Left ventricle myocardium inferior (tissue), 1 donor: ENCODE measurements at regions not wholly inside any gene's neighbourhood (a gene's known extent, or its start where the extent isn't known, plus 50 kb on each side); places are given as distances from the start of the nearest gene placed in this dataset.

ENCODE experiments used
- DNase-seq: peaks from one replicate; pipeline ENCODE4 v3.0.0-alpha.2; 2020
- H3K27ac ChIP-seq: fragments of 200-600 bp; replicated peaks from 2 replicates; pipeline ENCODE4 v1.8.0; 2021
- H3K27me3 ChIP-seq: fragments of 200-600 bp; 2 replicates; pipeline ENCODE4 v1.8.0; 2021; ENCODE audit warnings: low read depth
- H3K36me3 ChIP-seq: fragments of 200-600 bp; 2 replicates; pipeline ENCODE4 v1.8.0; 2021
- H3K4me1 ChIP-seq: fragments of 200-600 bp; 2 replicates; pipeline ENCODE4 v1.8.0; 2021
- H3K4me3 ChIP-seq: fragments of 200-600 bp; 2 replicates; pipeline ENCODE4 v1.8.0; 2021; ENCODE audit warnings: mild to moderate bottlenecking, moderate library complexity
- H3K9me3 ChIP-seq: fragments of 200-600 bp; replicated peaks from 2 replicates; pipeline ENCODE4 v1.8.0; 2021
- intact Hi-C: fragments of 100-400 bp; cut with micrococcal nuclease; formaldehyde crosslinking; loops from one replicate; pipeline ENCODE4 v1.11.0; 2022
- TF ChIP-seq, protein P1 (sequence below): fragments of 200-600 bp; IDR thresholded peaks from 2 replicates; pipeline ENCODE4 v1.8.0; 2021; ENCODE audit warnings: antibody characterized with exemption, mild to moderate bottlenecking, borderline replicate concordance
- donor health status: DM: no; HTN: yes; CAD: no; lungs with severe emphysema.

- H3K4me3 ChIP-seq, result no peak overlapping the region
- TF ChIP-seq, protein P1, sequence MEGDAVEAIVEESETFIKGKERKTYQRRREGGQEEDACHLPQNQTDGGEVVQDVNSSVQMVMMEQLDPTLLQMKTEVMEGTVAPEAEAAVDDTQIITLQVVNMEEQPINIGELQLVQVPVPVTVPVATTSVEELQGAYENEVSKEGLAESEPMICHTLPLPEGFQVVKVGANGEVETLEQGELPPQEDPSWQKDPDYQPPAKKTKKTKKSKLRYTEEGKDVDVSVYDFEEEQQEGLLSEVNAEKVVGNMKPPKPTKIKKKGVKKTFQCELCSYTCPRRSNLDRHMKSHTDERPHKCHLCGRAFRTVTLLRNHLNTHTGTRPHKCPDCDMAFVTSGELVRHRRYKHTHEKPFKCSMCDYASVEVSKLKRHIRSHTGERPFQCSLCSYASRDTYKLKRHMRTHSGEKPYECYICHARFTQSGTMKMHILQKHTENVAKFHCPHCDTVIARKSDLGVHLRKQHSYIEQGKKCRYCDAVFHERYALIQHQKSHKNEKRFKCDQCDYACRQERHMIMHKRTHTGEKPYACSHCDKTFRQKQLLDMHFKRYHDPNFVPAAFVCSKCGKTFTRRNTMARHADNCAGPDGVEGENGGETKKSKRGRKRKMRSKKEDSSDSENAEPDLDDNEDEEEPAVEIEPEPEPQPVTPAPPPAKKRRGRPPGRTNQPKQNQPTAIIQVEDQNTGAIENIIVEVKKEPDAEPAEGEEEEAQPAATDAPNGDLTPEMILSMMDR, result no peak
- intact Hi-C loops, result no loop called here
- no peaks in the 10 kb centered on the region for H3K27me3 ChIP-seq
- H3K4me1 ChIP-seq, result no peaks in the 10 kb centered on the region
- H3K27ac ChIP-seq, result no peak overlapping the region
- no peaks in the 10 kb centered on the region for H3K9me3 ChIP-seq
- no peaks in the 10 kb centered on the region for H3K36me3 ChIP-seq
- no peak for DNase-seq
Observed at GRCh38 chrX:5791721-5792120, 436.9 kb downstream of the NLGN4X start.

DNA sequence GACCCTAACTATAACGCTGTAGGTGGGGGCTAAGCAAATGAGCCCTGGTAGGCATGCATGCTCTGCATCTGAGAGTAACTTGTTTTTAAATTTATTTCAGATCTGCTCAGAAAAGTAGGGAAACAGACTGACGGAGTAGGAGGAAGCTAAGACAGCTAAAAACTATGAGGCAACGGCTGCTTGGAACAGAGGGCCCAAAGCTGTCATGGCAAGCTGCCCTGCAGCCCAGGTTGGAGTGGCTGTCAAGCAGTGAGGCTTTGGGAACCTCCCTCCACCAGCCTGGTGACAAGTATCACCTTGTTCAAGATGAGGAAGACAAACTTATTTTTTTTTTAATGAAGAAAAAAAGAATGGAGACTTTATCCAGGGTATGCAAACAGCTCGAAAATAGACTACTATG, 439.8 kb downstream of the NLGN4X start:
- H3K4me3 ChIP-seq, result no peak overlapping the region
- H3K9me3 ChIP-seq, result no peaks in the 10 kb centered on the region
- no peak for DNase-seq
- no peaks in the 10 kb centered on the region for H3K4me1 ChIP-seq
- H3K27ac ChIP-seq, result no peak overlapping the region
- TF ChIP-seq, protein P1, result no peak
- no peaks in the 10 kb centered on the region for H3K36me3 ChIP-seq
- no peaks in the 10 kb centered on the region for H3K27me3 ChIP-seq
- intact Hi-C loops, result no loop called here

DNA sequence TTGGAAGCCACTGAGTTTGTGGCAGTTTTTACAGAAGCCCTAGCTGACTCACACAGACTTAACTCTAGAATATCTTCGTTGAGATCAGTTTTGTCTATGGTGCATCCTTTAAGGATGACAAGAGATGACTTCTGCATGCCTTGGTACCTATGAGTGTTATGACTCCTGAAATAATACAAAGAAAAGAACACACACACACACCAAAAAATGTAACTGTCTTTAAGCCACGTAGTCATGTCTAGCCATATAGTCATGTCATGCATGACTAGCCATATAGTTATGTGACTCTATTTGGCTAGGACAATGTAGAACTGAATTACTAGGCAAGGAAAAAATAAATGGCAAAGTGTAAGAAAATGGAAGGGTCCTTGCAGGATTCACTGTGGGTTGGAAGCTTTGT, 447.8 kb downstream of the NLGN4X start:
- no peak overlapping the region for H3K27ac ChIP-seq
- no peak for DNase-seq
- H3K4me1 ChIP-seq, result no peaks in the 10 kb centered on the region
- no peaks in the 10 kb centered on the region for H3K9me3 ChIP-seq
- H3K4me3 ChIP-seq, result no peak overlapping the region
- intact Hi-C loops, result no loop called here
- no peaks in the 10 kb centered on the region for H3K36me3 ChIP-seq
- TF ChIP-seq, protein P1, result no peak
- H3K27me3 ChIP-seq, result no peaks in the 10 kb centered on the region

DNA sequence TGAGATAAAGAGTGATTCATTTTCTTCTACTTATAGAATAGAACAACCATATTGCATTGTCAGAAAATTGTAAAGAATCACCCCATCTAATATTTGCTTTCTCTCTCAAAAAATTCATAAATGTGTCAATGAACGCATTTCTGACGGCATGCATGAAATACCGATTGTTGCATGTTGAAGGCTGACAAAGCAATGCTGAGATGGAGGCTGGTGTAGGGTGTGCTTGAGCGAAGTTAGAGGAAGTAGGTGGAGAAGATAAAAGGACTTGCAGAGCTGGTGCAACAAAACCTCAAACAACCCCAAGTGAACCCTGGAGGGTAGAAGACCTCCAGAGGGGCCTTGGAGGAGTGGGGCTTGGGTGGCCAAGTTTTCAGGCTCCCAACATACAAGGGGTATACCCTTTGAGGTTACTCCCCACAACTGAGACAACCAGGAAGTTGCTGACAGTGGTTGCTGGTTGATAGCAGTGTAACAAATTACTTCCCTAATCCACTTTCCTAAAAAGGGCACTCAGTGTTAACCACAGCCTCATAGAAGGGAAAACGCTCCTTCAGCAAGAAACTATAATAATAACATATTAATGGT, 452.7 kb downstream of the NLGN4X start:
- Histone ChIP-seq H3K9me3 (no peaks in the 10 kb centered on the region), H3K4me3 (no peak overlapping the region), H3K4me1 (no peaks in the 10 kb centered on the region), H3K27ac (no peak overlapping the region), H3K36me3 (no peaks in the 10 kb centered on the region), H3K27me3 (no peaks in the 10 kb centered on the region)
- intact Hi-C loops, result no loop called here
- TF ChIP-seq, protein P1, result no peak
- no peak for DNase-seq

GRCh38 chrX:5774446-5774845, 454.2 kb downstream of the NLGN4X start:
- no peaks in the 10 kb centered on the region for H3K36me3 ChIP-seq
- no peaks in the 10 kb centered on the region for H3K4me1 ChIP-seq
- no peak overlapping the region for H3K4me3 ChIP-seq
- no peaks in the 10 kb centered on the region for H3K27me3 ChIP-seq
- DNase-seq, result no peak
- H3K27ac ChIP-seq, result no peak overlapping the region
- intact Hi-C loops, result no loop called here
- TF ChIP-seq, protein P1, result no peak
- H3K9me3 ChIP-seq, result no peaks in the 10 kb centered on the region
